ENCODE measurements at regions not wholly inside any gene's neighbourhood (a gene's known extent, or its start where the extent isn't known, plus 50 kb on each side); places are given as distances from the start of the nearest gene placed in this dataset.

Small RNA genes lying in the stretch of these regions (small RNA-seq; reads per million reads assigned to genes)
- gene AC008496.1 = 0 reads per million in 3 experiments
